ENCODE measurements at regions not wholly inside any gene's neighbourhood (a gene's known extent, or its start where the extent isn't known, plus 50 kb on each side); places are given as distances from the start of the nearest gene placed in this dataset.
A peak's percentile ranks its signal among the peaks of the same experiment; 100 is the strongest.
"Not testable (repeated sequence)": the region's sequence is repeated elsewhere in the genome, so short reads cannot be mapped to it uniquely, and the experiment has no call there.

DNA sequence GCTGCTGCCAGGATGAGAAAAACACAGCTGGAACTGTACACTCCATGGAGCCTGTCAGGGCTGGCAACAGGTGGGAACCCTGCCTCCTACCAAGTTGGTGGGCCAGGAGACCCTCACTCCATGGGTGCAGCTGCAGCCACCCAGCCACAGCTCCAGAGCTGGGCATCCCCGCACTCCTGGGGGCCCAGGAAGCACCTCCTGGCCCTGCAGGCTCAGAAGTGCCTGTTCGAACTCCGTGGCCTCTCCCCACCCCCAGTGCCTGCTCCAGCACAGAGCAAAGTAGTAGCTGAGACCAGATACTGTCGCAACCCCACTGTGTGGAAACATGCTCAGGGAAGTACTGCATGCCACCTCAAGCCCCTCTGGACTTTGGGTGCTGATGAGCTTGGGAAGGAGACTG, 564.0 kb upstream of the ACO1 start:
- no peak for DNase-seq (ENCODE audit: low spot score)

DNA sequence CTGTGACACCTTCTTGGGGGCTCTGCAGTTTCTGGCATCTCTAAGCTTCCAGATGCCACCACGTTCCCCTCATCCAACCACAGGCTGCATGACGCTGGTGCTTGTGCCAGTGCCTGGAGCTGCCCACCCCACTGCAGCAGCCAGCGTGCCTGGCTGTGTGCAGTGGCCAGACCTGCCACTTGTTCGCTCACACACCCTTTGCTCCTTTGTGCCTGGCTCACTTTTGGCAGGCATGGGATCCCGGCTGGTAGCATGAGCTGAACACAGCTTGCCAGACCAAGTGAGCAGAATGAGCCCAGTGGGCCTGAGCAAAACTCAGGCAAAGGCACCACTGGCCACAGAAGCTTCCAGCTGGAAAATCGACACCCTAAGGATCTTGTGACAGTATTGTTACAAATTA, 562.9 kb upstream of the ACO1 start:
- DNase-seq (ENCODE audit: low spot score) = no peak

- no peak for DNase-seq (ENCODE audit: low spot score)
Observed at GRCh38 chr9:31823365-31823764, 561.1 kb upstream of the ACO1 start.

- DNase-seq (ENCODE audit: low spot score) = no peak
Observed at GRCh38 chr9:31824860-31825259, 559.6 kb upstream of the ACO1 start.

GRCh38 chr9:31837211-31837610, 547.2 kb upstream of the ACO1 start:
- DNase-seq (ENCODE audit: low spot score) = no peak

DNA sequence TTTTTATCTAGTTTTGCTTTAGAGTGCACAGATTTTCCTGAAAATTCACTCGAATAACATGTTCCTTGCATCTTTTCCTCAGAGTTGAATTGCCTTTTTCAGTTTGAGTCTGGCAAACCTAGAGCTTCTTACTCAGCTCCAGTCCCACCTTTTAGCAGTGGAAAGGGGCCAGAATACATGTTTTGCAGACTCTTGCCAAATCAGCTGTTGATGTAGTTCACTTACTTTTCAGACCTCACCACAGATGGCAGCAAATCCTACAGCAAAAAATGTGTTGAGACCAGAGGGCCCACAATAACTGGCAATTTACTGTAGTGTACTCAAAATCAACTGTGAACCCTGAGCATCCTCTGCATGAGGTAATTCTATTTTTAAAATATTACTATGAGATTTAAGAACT, 545.2 kb upstream of the ACO1 start:
- DNase-seq (ENCODE audit: low spot score) = peak; percentile 9

- DNase-seq (ENCODE audit: low spot score) = no peak
Observed at GRCh38 chr9:31840702-31841101, 543.7 kb upstream of the ACO1 start.

GRCh38 chr9:31847963-31848362, 536.5 kb upstream of the ACO1 start:
- DNase-seq (ENCODE audit: low spot score) = no peak

DNA sequence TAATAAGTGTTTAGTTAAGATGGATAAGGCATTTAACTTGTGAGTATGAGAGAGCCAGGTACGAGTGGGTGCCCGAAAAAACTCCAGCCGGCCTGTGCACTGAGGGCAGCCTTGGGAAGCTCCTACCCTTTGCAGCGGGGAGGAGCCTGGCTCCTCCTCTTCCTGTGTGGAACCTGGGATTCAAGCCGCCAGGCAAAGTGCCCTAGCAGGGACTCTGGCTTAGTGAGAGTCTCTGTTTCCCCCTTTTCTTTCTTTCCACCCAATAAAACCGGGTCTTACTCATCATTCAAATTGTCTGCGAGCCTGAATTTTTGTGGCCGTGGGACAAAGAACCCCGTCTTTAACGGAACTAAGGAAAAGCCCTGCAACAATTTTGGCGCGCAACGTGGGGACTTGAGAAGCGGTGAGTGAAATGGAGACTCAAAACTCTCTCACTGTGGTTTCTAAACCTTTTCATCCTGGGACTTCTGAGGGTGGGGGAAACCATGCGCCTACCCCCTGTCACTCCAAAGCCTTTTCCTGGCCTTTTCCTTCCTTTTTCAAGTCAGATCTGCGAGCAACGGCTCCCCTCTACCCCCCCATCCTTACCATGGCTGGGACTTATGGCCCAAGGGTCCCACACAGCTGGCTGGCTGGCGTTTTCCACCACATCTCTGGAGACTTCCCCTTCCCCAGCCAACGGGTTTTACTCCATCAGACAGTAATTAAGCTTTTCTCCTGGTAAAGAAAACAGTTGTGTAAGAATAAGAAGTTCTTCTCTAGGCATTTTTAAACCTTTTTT, 535.7 kb upstream of the ACO1 start:
- no peak for DNase-seq (ENCODE audit: low spot score)

GRCh38 chr9:31854187-31854586, 530.3 kb upstream of the ACO1 start:
- no peak for DNase-seq (ENCODE audit: low spot score)

- no peak for DNase-seq (ENCODE audit: low spot score)
Observed at GRCh38 chr9:31868830-31869229, 515.6 kb upstream of the ACO1 start.

DNA sequence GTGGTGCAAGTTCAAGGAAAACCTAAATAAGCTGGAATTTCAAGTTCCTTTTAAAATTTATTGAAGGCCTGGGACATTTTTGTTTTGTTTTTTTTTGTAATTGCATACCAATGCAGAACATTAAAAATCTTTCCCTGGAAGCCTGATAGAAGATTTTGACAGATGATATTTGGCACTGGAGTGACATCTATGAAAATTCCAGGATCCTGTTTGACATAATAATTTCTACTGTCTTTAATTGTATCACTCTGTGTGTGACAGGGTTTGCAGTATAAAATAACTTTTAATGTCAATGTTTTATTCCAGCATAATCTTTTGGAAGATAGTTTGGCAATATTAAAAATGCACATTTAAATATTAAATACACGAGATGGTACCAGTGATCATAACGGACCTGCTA, 514.2 kb upstream of the ACO1 start:
- DNase-seq (ENCODE audit: low spot score) = no peak

- no peak for DNase-seq (ENCODE audit: low spot score)
Observed at GRCh38 chr9:31873722-31874121, 510.7 kb upstream of the ACO1 start.

GRCh38 chr9:31894008-31894407, 490.4 kb upstream of the ACO1 start:
- no peak for DNase-seq (ENCODE audit: low spot score)

- no peak for DNase-seq (ENCODE audit: low spot score)
Observed at GRCh38 chr9:31908158-31908890, 476.1 kb upstream of the ACO1 start.

GRCh38 chr9:31908891-31909480, 475.5 kb upstream of the ACO1 start:
- DNase-seq (ENCODE audit: low spot score) = no peak

DNA sequence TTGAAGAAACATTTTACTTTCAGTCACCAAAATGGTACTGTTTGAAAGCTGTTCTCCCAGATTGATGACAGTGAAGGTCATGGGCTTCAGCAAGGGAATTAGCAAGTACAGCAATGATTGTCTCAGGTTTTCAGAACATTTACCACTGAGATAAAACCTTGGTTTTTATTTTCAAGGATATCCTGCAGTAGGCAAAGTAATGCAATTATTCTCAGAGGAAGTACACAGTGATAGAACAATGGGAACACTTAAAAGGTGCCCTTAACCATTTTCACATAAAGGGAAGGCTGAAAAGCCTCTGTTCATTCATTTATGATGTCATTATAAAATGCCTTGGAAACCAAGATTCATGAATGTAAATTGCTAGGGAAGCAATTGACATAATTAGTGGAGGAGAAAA, 471.8 kb upstream of the ACO1 start:
- DNase-seq (ENCODE audit: low spot score) = no peak

DNA sequence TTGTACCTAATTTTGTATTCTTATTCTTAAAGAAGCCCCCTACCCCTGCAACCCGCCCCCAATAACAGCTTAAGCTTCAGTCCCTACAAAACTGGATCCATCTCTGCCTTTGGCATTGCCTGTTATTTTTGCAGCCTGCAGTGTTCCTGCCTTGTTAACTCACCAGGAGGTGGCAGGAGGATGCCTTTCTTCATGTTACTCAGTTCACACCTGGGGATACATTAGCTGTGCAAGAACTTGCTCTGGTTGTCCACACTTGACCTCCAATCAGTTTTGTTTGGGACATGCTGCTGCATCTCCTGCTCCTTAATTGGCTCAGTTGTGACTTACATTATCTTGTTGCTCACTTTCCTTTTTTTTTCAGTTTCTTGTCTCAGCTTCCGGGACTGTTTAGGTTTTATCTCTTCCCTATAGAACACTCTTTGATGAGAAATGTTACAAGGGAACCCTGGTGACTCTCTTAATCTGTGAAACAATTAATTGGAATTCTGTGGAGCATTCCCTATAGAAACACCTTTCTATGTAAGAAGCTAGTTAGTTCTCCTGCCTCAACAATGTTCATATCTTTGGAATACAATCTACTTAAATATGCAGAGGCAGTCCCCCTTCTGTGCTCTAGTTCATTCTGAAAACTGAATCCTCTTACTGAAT, 467.7 kb upstream of the ACO1 start:
- DNase-seq (ENCODE audit: low spot score) = no peak

GRCh38 chr9:31937737-31938136, 446.7 kb upstream of the ACO1 start:
- not testable (repeated sequence) for DNase-seq (ENCODE audit: low spot score)

GRCh38 chr9:31950756-31951155, 433.7 kb upstream of the ACO1 start:
- DNase-seq (ENCODE audit: low spot score) = no peak

DNA sequence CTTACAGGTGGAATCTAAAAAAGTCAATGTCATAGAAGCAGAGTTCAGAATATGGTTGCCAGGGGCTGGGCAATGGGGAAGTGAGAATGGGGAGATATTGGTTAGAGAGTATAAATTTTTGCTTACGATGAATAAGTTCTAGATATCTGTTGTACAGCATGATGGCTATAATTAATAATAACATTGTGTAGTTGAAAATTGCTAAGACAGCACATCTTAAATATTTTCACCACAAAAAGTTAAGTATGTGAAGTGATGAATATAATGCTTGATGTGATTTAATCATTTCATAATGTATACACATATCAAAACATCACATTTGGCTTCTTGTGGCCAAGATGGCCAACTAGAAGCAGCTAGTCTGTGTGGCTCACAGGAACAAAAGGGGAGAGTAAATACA, 425.9 kb upstream of the ACO1 start:
- no peak for DNase-seq (ENCODE audit: low spot score)

DNA sequence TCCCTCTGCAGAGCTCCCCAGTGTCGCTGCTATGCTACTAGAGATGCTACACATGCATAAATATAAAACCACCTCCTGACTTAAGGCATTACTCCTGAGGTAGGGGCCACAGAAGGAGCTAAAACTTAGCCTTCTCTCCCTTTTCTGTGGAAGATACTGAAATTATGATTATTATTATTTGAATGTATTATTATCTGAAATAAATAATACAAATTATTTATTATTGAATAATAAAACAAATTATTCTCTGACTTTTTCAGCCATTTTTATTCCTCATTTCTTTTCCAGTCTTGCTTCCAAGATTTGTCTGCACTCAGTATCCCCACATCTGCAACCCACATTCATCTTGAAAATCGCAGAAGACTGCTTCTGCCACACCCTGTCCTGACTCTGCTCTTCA, 414.9 kb upstream of the ACO1 start:
- no peak for DNase-seq (ENCODE audit: low spot score)

DNA sequence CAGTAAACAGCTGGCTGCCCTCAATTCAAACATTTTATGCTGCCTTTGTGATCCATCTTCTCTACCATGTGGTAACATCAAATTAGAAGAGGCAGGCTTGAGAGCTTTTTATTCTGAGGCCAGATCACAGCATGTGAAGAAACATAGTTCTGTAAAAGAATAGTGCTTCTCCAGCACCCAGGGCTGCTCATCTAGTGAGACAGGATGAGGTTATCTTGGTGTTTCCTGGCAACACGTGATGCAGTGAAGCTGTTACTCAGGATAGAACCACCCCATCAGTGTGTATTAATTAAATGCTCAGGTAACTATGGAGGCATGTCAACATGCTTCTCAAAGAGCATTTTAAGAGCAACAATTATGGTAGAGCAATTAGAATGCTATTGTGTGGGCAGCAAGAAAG, 400.5 kb upstream of the ACO1 start:
- no peak for DNase-seq (ENCODE audit: low spot score)
